T-helper 2 cell treated with Interferon-gamma antibody and Interleukin-4, amounts not matched to agents 5 μg/mL and 100 μg/mL, for 36 hours (primary cell): ENCODE measurements at regions not wholly inside any gene's neighbourhood (a gene's known extent, or its start where the extent isn't known, plus 50 kb on each side); places are given as distances from the start of the nearest gene placed in this dataset.

Experiments
- DNase-seq: peaks from one replicate; pipeline ENCODE4 v3.0.0; 2021; ENCODE audit warnings: low spot score
- H3K27ac Mint-ChIP-seq: one replicate; pipeline ENCODE4 v1.8.0; 2021; ENCODE audit warnings: mild to moderate bottlenecking, mixed read lengths
- H3K27me3 Mint-ChIP-seq: one replicate; pipeline ENCODE4 v1.8.0; 2021; ENCODE audit warnings: low read depth, mixed read lengths
- H3K36me3 Mint-ChIP-seq: one replicate; pipeline ENCODE4 v1.8.0; 2021; ENCODE audit warnings: low read depth, mixed read lengths
- H3K4me1 Mint-ChIP-seq: one replicate; pipeline ENCODE4 v1.8.0; 2021; ENCODE audit warnings: low read depth, mixed read lengths
- H3K4me3 Mint-ChIP-seq: one replicate; pipeline ENCODE4 v1.8.0; 2022; ENCODE audit warnings: mild to moderate bottlenecking, moderate library complexity, mixed read lengths
- H3K9me3 Mint-ChIP-seq: one replicate; pipeline ENCODE4 v1.8.0; 2021; ENCODE audit warnings: mixed read lengths

DNA sequence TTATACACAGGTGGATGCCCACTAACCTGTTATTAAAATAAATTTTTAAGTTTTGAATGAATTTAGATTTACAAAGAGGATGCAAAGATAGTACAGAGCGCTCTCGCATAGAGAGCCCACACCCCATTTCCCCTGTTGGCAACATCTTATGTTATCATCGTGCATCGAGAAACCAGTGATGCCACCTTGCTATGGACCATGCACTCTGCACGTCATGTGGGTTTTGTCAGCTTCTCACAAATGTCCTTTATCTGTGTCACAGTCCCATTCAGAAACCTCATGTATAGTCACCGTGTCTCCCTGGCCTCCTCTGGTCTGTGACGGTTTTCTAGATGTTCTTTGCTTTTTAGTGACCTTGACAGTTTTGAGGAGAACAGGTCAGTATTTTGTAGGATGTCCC, 60.0 kb downstream of the ING1 start:
- H3K27me3 Mint-ChIP-seq, result peaks cover 15% of the 10 kb centered on the region
- H3K36me3 Mint-ChIP-seq, result no peaks in the 10 kb centered on the region
- no peaks in the 10 kb centered on the region for H3K9me3 Mint-ChIP-seq
- H3K4me1 Mint-ChIP-seq, result no peaks in the 10 kb centered on the region
- H3K4me3 Mint-ChIP-seq, result no peak overlapping the region
- no peak overlapping the region for H3K27ac Mint-ChIP-seq
- DNase-seq, result no peak

DNA sequence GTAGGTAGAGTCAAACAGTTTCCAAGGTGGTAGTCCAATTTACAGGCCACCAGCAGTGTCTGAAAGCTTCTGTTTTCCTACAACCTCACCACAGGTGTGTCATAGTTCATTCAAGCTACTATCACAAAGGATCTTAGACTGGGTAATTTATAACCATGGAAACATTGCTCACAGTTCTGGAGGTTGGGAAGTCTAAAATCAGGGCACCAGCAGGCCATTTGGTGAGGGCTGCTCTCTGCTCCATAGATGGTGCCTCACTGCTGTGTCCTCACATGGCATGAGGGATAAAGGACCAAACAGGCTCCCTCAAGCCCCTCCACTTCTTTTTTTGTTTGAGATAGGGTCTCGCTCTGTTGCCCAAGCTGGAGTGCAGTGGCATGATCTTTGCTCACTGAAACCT, 60.6 kb downstream of the ING1 start:
- Mint-ChIP-seq H3K36me3 (no peaks in the 10 kb centered on the region), H3K4me3 (no peak overlapping the region), H3K9me3 (no peaks in the 10 kb centered on the region), H3K4me1 (no peaks in the 10 kb centered on the region), H3K27ac (no peak overlapping the region), H3K27me3 (peaks cover 15% of the 10 kb centered on the region)
- DNase-seq, result no peak

DNA sequence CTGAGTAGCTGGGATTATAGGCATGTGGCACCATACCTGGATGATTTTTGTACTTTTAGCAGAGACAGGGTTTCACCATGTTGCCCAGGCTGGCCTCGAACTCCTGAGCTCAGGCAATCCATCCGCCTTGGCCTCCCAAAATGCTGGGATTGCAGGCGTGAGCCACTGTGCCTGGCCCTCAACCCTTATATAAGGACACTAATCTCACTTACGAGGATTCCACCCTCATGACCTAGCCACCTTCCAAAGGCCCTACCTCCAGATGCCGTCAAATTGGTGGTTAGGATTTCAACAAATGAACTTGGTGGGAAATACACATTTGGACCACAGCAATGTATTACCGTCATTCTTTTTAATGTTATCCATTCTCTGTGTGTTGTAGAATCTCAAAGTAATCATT, 61.0 kb downstream of the ING1 start:
- no peaks in the 10 kb centered on the region for H3K36me3 Mint-ChIP-seq
- peaks cover 12% of the 10 kb centered on the region for H3K27me3 Mint-ChIP-seq
- DNase-seq, result no peak
- no peak overlapping the region for H3K4me3 Mint-ChIP-seq
- no peaks in the 10 kb centered on the region for H3K4me1 Mint-ChIP-seq
- no peak overlapping the region for H3K27ac Mint-ChIP-seq
- no peaks in the 10 kb centered on the region for H3K9me3 Mint-ChIP-seq

DNA sequence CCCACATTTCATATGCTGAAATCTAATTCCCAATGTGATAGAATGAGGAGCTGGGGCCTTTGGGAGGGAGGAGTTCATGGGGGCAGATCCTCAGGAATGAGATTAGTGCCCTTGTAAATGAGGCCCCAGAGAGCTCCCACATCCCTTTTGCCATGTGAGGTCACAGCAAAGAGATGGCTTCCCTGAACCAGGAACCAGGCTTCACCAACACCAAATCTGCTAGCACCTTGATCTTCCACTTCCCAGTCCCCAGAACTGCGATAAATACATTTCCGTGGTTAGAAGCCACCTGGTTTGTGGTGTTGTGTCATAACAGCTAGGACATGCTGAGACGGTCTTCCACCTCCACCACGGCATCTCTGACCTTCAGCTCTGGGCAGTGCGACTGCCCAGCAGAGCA, 62.1 kb downstream of the ING1 start:
- no peak for DNase-seq
- Mint-ChIP-seq H3K36me3 (no peaks in the 10 kb centered on the region), H3K27ac (no peak overlapping the region), H3K4me3 (no peak overlapping the region), H3K4me1 (no peaks in the 10 kb centered on the region), H3K9me3 (peaks cover 3% of the 10 kb centered on the region), H3K27me3 (peaks cover 10% of the 10 kb centered on the region)

DNA sequence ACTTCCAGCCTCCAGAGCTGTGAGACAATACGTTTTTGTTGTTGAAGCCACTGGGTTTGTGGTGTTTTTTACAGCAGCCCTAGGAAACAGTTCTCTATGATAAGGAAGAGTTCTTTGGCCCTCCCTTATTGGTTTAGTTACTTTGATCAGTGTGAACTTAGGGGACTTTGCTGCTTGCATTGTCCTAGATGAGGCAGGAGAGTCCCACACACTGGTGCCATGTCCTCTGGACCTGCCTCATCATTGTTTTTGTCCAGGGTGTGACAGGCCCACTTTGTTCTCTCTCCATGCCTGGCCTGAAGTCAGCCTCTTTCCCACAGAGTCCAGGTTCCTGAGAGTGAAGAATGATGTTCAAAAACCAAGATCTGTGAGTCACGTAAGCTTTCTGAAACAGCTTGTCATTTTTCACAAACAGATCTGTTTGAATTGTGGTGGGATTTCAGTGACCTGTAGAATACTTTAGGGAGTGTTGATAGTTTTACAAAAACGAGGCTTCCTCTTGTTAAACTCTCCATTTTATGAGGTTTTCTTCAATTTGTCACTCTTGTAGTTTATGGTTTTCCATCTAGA, 63.8 kb downstream of the ING1 start:
- no peak for DNase-seq
- H3K27ac Mint-ChIP-seq, result no peak overlapping the region
- peaks cover 10% of the 10 kb centered on the region for H3K27me3 Mint-ChIP-seq
- peaks cover 10% of the 10 kb centered on the region for H3K9me3 Mint-ChIP-seq
- no peaks in the 10 kb centered on the region for H3K4me1 Mint-ChIP-seq
- no peak overlapping the region for H3K4me3 Mint-ChIP-seq
- H3K36me3 Mint-ChIP-seq, result no peaks in the 10 kb centered on the region

DNA sequence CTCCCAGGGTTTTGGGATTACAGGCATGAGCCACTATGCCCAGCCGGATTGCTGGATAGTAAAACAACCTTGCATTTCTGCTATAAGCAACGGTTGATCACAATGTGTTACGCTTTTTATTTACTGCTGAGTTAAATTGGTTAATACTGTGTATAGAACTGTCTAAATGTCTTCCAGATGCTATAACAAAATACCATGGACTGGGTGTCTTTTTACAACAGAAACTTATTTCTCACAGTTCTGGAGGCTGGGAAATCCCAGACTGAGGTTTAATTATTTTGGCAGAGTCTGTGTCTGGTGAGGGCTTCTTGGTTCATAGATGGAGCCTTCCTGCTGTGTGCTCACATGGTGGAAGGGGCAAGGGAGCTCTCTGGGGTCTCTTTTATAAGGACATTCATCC, 65.5 kb downstream of the ING1 start:
- no peak overlapping the region for H3K4me3 Mint-ChIP-seq
- no peak for DNase-seq
- no peaks in the 10 kb centered on the region for H3K36me3 Mint-ChIP-seq
- no peak overlapping the region for H3K27ac Mint-ChIP-seq
- H3K27me3 Mint-ChIP-seq, result peaks cover 8% of the 10 kb centered on the region
- peaks cover 15% of the 10 kb centered on the region for H3K9me3 Mint-ChIP-seq
- no peaks in the 10 kb centered on the region for H3K4me1 Mint-ChIP-seq

DNA sequence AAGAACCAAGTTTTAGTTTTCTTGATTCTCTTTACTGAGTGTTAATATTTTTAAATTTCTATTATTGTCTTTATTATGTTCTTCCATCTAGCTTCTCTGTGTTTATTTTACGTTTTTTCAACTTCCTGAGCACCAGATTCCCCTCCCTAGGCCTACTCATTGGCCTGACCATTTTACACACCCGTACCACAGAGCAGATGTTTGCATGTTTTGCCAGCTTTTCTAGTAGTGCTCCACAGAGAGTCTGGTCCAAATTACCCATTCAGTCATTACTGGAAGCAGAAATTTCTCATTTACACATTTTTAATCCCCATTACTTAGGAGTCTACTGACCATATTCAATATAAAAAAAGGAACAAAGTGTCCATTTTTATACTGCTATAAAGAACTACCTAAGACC, 66.9 kb downstream of the ING1 start:
- Mint-ChIP-seq H3K27ac (no peak overlapping the region), H3K27me3 (peaks cover 5% of the 10 kb centered on the region), H3K9me3 (peaks cover 15% of the 10 kb centered on the region), H3K36me3 (no peaks in the 10 kb centered on the region), H3K4me3 (no peak overlapping the region), H3K4me1 (no peaks in the 10 kb centered on the region)
- DNase-seq, result no peak

DNA sequence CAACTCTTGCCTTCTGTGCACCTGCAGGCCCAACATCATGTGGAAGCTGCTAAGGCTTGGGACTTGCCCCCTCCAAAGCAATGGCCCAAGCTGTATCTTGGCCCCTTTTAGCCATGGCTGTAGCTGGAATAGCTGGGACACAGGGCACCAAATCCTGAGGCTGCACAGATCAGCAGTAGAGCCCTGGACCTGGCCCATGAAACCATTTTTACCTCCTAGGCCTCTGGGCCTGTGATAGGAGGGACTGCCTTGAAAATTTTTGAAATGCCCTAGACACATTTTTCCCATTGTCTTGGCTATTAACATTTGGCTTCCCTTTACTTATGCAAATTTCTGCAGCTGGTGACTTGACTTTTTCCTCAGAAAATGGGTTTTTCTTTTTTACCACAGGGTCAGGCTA, 68.7 kb downstream of the ING1 start:
- Mint-ChIP-seq H3K36me3 (no peaks in the 10 kb centered on the region), H3K4me3 (no peak overlapping the region), H3K27me3 (peaks cover 8% of the 10 kb centered on the region), H3K27ac (no peak overlapping the region), H3K4me1 (no peaks in the 10 kb centered on the region), H3K9me3 (peaks cover 15% of the 10 kb centered on the region)
- DNase-seq, result no peak

DNA sequence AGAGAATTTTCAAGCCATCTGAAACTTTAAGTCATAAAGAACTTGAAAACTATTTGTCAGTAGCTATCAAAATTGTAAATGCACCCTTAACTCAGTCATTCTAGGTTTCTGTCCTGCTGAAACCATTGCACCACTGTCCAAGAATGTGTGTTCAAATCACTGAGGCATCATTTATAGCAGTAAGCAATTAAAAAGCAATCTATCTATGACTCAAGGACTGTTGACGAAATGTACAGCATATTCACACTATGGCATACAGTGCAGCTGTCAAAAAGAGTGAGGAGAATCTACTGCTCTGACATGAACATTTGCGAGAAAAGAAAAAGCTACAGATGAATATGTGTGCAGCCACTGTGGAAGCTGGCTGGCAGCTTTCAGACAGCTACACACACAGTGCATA, 71.2 kb downstream of the ING1 start:
- H3K27me3 Mint-ChIP-seq, result peaks cover 5% of the 10 kb centered on the region
- H3K9me3 Mint-ChIP-seq, result peaks cover 15% of the 10 kb centered on the region
- no peak overlapping the region for H3K27ac Mint-ChIP-seq
- H3K36me3 Mint-ChIP-seq, result no peaks in the 10 kb centered on the region
- no peak overlapping the region for H3K4me3 Mint-ChIP-seq
- no peak for DNase-seq
- no peaks in the 10 kb centered on the region for H3K4me1 Mint-ChIP-seq

DNA sequence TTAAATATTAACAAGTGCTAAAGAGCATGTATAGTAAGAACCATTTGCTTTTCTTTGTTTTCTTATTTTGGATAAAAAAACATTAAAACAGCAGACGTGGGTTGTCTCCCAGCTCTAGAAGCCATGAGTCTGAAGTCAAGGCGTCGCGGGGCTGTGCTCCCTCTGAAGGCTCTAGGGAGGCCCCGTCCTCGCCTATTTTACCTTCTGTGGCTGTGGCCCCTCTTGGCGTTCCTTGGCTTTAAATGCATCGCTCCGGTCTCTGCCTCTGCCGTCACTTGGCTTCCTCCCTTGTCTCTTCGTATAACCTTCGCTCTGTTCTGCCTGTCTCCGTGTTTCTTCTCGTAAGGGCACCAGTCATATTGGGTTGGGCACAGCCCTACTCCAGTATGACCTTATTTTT, 75.3 kb downstream of the ING1 start:
- H3K9me3 Mint-ChIP-seq, result peaks cover 12% of the 10 kb centered on the region
- no peak for DNase-seq
- H3K4me3 Mint-ChIP-seq, result no peak overlapping the region
- peaks cover 8% of the 10 kb centered on the region for H3K27me3 Mint-ChIP-seq
- H3K27ac Mint-ChIP-seq, result no peak overlapping the region
- no peaks in the 10 kb centered on the region for H3K4me1 Mint-ChIP-seq
- no peaks in the 10 kb centered on the region for H3K36me3 Mint-ChIP-seq

DNA sequence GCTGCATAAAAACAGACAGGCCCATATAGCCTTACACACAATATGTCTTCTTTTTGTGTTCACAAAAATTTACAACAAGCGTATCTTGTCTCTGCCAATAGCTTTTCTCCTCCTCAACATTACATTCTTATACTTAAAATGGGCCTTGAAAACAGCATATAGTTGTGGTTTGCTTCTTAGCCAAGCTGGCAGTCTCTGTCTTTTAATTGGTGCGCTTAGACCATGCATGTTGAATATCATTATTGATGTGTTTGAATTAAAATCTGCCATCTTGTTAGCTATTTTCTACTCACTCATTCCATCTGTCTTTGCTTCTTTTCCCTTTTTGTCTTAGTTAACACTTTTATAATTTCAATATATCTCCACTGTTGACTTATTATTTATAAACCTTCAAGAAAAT, 76.4 kb downstream of the ING1 start:
- H3K36me3 Mint-ChIP-seq, result no peaks in the 10 kb centered on the region
- DNase-seq, result no peak
- H3K4me3 Mint-ChIP-seq, result no peak overlapping the region
- peaks cover 10% of the 10 kb centered on the region for H3K27me3 Mint-ChIP-seq
- no peaks in the 10 kb centered on the region for H3K4me1 Mint-ChIP-seq
- H3K27ac Mint-ChIP-seq, result no peak overlapping the region
- peaks cover 12% of the 10 kb centered on the region for H3K9me3 Mint-ChIP-seq

DNA sequence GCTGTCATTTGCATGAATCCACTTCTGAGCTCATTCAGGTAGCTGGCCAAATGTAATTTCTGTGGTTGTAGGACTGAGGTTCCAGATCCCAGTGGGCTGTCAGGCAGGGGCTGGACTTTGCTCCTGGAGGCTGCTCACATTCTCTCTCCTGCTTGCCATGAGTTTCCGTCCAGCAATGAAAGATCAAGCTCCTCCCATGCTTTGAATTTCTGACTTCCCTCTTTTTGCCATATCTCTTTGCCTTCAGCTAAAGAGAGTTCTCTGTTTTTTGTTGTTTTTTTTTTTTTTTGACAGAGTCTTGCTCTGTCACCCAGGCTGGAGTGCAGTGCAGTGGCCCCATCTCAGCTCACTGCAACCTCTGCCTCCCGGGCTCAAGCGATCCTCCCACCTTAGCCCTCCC, 76.9 kb downstream of the ING1 start:
- H3K9me3 Mint-ChIP-seq, result peaks cover 12% of the 10 kb centered on the region
- no peak overlapping the region for H3K4me3 Mint-ChIP-seq
- H3K4me1 Mint-ChIP-seq, result no peaks in the 10 kb centered on the region
- H3K27me3 Mint-ChIP-seq, result peaks cover 10% of the 10 kb centered on the region
- H3K36me3 Mint-ChIP-seq, result no peaks in the 10 kb centered on the region
- no peak for DNase-seq
- no peak overlapping the region for H3K27ac Mint-ChIP-seq

DNA sequence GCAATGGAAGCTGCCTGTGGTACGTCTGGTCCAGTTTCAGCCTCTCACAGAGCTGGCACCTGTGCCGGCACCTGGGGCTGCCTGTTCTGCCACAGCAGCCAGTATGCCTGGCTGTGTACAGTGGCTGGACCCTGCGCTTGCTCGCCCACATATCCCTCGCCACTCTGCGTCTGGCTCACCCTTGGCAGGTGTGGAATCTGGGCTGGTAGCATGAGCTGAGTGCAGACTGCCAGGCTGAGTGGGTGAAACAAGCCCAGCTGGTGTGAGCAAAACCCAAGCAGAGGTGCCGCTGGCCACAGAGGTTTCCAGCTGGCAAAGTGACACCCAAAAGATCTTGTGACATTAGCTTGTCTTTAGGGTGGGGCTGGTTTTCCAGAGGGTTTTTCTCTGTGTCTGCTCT, 80.7 kb downstream of the ING1 start:
- Mint-ChIP-seq H3K27ac (no peak overlapping the region), H3K9me3 (peaks cover 12% of the 10 kb centered on the region), H3K4me3 (no peak overlapping the region), H3K27me3 (peaks cover 22% of the 10 kb centered on the region), H3K36me3 (no peaks in the 10 kb centered on the region), H3K4me1 (no peaks in the 10 kb centered on the region)
- DNase-seq, result no peak

DNA sequence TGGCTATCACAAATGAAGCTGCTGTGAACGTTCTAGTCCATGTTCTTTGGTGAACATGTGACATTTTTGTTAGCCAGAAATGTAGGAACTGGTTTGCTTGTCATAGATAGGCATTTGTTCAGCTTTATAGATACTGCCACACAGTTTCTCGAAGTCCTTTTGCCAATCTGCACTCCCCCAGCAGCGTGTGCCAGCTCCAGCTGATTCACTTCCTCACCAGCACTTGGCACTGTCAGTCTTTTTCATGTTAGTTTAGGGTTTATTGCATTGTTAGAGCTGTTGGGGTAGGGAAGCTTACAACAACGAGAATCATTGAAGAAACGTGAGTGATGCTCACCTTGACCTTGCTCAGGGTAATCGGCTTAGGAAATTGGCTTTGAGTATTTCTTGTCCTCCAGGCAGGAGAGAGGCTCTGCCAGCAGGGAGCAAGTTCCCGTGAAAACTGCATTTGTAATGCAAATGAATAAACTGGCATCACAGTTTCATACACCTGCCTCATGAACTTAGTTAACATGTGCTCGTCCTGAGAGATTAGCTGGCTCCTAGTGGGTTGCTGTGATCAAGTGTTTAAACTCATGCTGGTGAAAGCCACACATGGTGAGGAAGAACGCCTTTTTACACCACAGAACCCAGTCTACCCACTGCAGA, 83.9 kb downstream of the ING1 start:
- peaks cover 38% of the 10 kb centered on the region for H3K27me3 Mint-ChIP-seq
- DNase-seq, result no peak
- H3K4me1 Mint-ChIP-seq, result peaks cover 7% of the 10 kb centered on the region
- H3K36me3 Mint-ChIP-seq, result no peaks in the 10 kb centered on the region
- H3K9me3 Mint-ChIP-seq, result peaks cover 4% of the 10 kb centered on the region
- H3K4me3 Mint-ChIP-seq, result no peak overlapping the region
- H3K27ac Mint-ChIP-seq, result no peak overlapping the region
